ENCODE measurements at regions not wholly inside any gene's neighbourhood (a gene's known extent, or its start where the extent isn't known, plus 50 kb on each side); places are given as distances from the start of the nearest gene placed in this dataset.

GRCh38 chr14:105773584-105773983 is 247.2 kb downstream of the TMEM121 start:
- TF ChIP-seq POLR2A (IDR thresholded peaks at IDR 0.05) (no peak), CTCF (IDR thresholded peaks at IDR 0.05) (no peak)

Measured in testis (tissue), 2 donors.